SU-DHL-6 (cell line): ENCODE measurements at regions not wholly inside any gene's neighbourhood (a gene's known extent, or its start where the extent isn't known, plus 50 kb on each side); places are given as distances from the start of the nearest gene placed in this dataset.

Experiments used
- H2AFZ ChIP-seq: fragments of 200-600 bp; sonication (generic); 2 replicates; pipeline ENCODE4 v1.6.1; 2014; ENCODE audit warnings: low read depth, mild to moderate bottlenecking, moderate library complexity, mixed read lengths, antibody characterized with exemption, low read length; ENCODE audit not compliant: severe bottlenecking
- H3F3A ChIP-seq: fragments of 200-600 bp; shearing (Covaris generic); 2 replicates; pipeline ENCODE4 v1.6.0; 2016; ENCODE audit warnings: antibody characterized with exemption, mild to moderate bottlenecking; ENCODE audit not compliant: insufficient read depth
- H3K27ac ChIP-seq: fragments of 200-600 bp; sonication (generic); 2 replicates; pipeline ENCODE4 v1.5.1; 2016; ENCODE audit warnings: low read depth, mild to moderate bottlenecking, low read length, moderate library complexity, mixed read lengths
- H3K27me3 ChIP-seq: fragments of 200-600 bp; sonication (generic), shearing (Covaris generic); 2 replicates; pipeline ENCODE4 v1.6.0; 2014; ENCODE audit warnings: mild to moderate bottlenecking, low read length
- H3K36me3 ChIP-seq: fragments of 200-600 bp; sonication (generic); 2 replicates; pipeline ENCODE4 v1.6.1; 2014; ENCODE audit warnings: mild to moderate bottlenecking, low read length, mixed read lengths
- H3K4me2 ChIP-seq: fragments of 300-600, 200-600 bp; shearing (Covaris generic), sonication (generic); 2 replicates; pipeline ENCODE4 v1.6.0; 2014; ENCODE audit warnings: low read length, low read depth, mild to moderate bottlenecking; ENCODE audit not compliant: poor library complexity, severe bottlenecking
- H3K4me3 ChIP-seq: fragments of 200-600 bp; sonication (generic); 2 replicates; pipeline ENCODE4 v1.5.1; 2014; ENCODE audit warnings: antibody characterized with exemption, low read length, mild to moderate bottlenecking, mixed read lengths; ENCODE audit not compliant: insufficient read depth, poor library complexity, severe bottlenecking
- H3K79me2 ChIP-seq: fragments of 200-600 bp; sonication (generic); 2 replicates; pipeline ENCODE4 v1.6.1; 2014; ENCODE audit warnings: mild to moderate bottlenecking, low read length, moderate library complexity; ENCODE audit not compliant: insufficient read depth
- H3K9ac ChIP-seq: fragments of 200-600 bp; sonication (generic); 2 replicates; pipeline ENCODE4 v1.7.0; 2014; ENCODE audit warnings: mild to moderate bottlenecking, low read length
- H3K9me2 ChIP-seq: fragments of 200-600 bp; sonication (generic); replicated peaks from 2 replicates; pipeline ENCODE4 v1.6.1; 2014; ENCODE audit warnings: low read length; ENCODE audit not compliant: insufficient read depth
- H3K9me3 ChIP-seq: fragments of 200-600 bp; sonication (generic); 2 replicates; pipeline ENCODE4 v1.6.1; 2014; ENCODE audit warnings: low read length, mixed read lengths; ENCODE audit not compliant: insufficient read depth
- H4K20me1 ChIP-seq: fragments of 200-600 bp; sonication (generic); 2 replicates; pipeline ENCODE4 v1.6.1; 2014; ENCODE audit warnings: low read depth, mild to moderate bottlenecking, antibody characterized with exemption, low read length, moderate library complexity, mixed read lengths
- CTCF ChIP-seq: fragments of 200-600 bp; sonication (generic); IDR thresholded peaks from one replicate; pipeline ENCODE4 v1.5.1; 2017; ENCODE audit warnings: antibody characterized with exemption, mild to moderate bottlenecking, low read length, moderate library complexity; ENCODE audit not compliant: insufficient read depth, poor library complexity, severe bottlenecking
- EZH2phosphoT487 ChIP-seq: fragments of 200-600 bp; sonication (generic), shearing (Covaris generic); conservative IDR thresholded peaks from 2 replicates; pipeline ENCODE4 v1.6.1; 2018; ENCODE audit warnings: mild to moderate bottlenecking, antibody characterized with exemption, low read length, moderate library complexity, mixed read lengths

GRCh38 chr3:27861046-27862036 lies 139.2 kb upstream of the EOMES start:
- Histone ChIP-seq H3K9me2 (no peaks in the 10 kb centered on the region), H2AFZ (no peak overlapping the region), H4K20me1 (no peaks in the 10 kb centered on the region), H3K4me2 (no peak overlapping the region), H3F3A (no peaks in the 10 kb centered on the region), H3K36me3 (no peaks in the 10 kb centered on the region), H3K4me3 (no peak overlapping the region), H3K27ac (no peak overlapping the region), H3K9me3 (no peaks in the 10 kb centered on the region), H3K27me3 (no peaks in the 10 kb centered on the region), H3K9ac (no peak overlapping the region), H3K79me2 (no peaks in the 10 kb centered on the region)
- no peak for TF ChIP-seq CTCF
- no peak for TF ChIP-seq EZH2phosphoT487

- H2AFZ ChIP-seq, result no peak overlapping the region
- no peak overlapping the region for H3K9ac ChIP-seq
- H3K4me3 ChIP-seq, result no peak overlapping the region
- TF ChIP-seq CTCF, result no peak
- no peak for TF ChIP-seq EZH2phosphoT487
- no peaks in the 10 kb centered on the region for H4K20me1 ChIP-seq
- no peaks in the 10 kb centered on the region for H3K27me3 ChIP-seq
- no peaks in the 10 kb centered on the region for H3K9me3 ChIP-seq
- no peaks in the 10 kb centered on the region for H3K9me2 ChIP-seq
- H3K79me2 ChIP-seq, result no peaks in the 10 kb centered on the region
- no peak overlapping the region for H3K27ac ChIP-seq
- no peaks in the 10 kb centered on the region for H3K36me3 ChIP-seq
- no peak overlapping the region for H3K4me2 ChIP-seq
- no peaks in the 10 kb centered on the region for H3F3A ChIP-seq
These were observed 143.6 kb upstream of the EOMES start for GRCh38 chr3:27865731-27866130.

GRCh38 chr3:27869152-27869551 lies 147.0 kb upstream of the EOMES start:
- Histone ChIP-seq H3K4me2 (no peak overlapping the region), H3K9me3 (no peaks in the 10 kb centered on the region), H2AFZ (no peak overlapping the region), H3K27ac (no peak overlapping the region), H3K36me3 (no peaks in the 10 kb centered on the region), H3K9me2 (no peaks in the 10 kb centered on the region), H3K27me3 (no peaks in the 10 kb centered on the region), H3K79me2 (no peaks in the 10 kb centered on the region), H3K9ac (no peak overlapping the region), H3F3A (no peaks in the 10 kb centered on the region), H4K20me1 (no peaks in the 10 kb centered on the region), H3K4me3 (no peak overlapping the region)
- no peak for TF ChIP-seq EZH2phosphoT487
- no peak for TF ChIP-seq CTCF
